ENCODE measurements at regions not wholly inside any gene's neighbourhood (a gene's known extent, or its start where the extent isn't known, plus 50 kb on each side); places are given as distances from the start of the nearest gene placed in this dataset.

DNA sequence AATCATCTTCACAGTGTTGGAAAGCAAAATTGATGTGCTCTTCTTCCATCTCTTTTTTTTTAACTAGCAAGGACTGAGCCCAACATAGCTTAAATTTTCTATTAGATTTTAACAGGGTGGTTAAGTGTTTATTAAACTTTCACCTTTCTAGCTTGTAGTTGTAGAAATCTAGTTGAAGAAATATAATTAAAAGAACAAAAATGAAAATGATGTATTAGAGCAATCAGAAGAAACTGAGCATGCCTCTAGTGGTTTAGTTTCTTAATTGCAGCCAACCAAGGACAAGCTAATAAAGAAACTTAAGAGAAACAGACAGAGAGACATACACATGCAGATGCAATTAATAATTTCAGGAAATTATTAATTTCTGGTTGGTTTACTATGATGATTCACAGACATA is 673.0 kb upstream of the LMO3 start:
- Histone ChIP-seq H3K36me3 (ENCODE audit: control insufficient read depth, insufficient read depth, low read length) (no peaks in the 10 kb centered on the region), H3K4me1 (ENCODE audit: control insufficient read depth, insufficient read depth, low read length) (no peaks in the 10 kb centered on the region), H3K27me3 (ENCODE audit: control insufficient read depth, insufficient read depth, low read length) (no peaks in the 10 kb centered on the region), H3K4me3 (ENCODE audit: low read length) (no peak overlapping the region), H3K9me3 (replicated peaks; ENCODE audit: control insufficient read depth, low read depth, low read length) (no peaks in the 10 kb centered on the region), H3K27ac (ENCODE audit: low read length) (no peak overlapping the region)
- DNase-seq: no peak

GRCh38 chr12:17276196-17276595 is 670.2 kb upstream of the LMO3 start:
- no CpG with 5 or more reads among the region's 5 CpGs for WGBS (ENCODE audit: insufficient coverage)
- DNase-seq: no peak
- no peaks in the 10 kb centered on the region for H3K4me1 ChIP-seq (ENCODE audit: control insufficient read depth, insufficient read depth, low read length)
- no peaks in the 10 kb centered on the region for H3K9me3 ChIP-seq (replicated peaks; ENCODE audit: control insufficient read depth, low read depth, low read length)
- H3K27me3 ChIP-seq (ENCODE audit: control insufficient read depth, insufficient read depth, low read length): no peaks in the 10 kb centered on the region
- H3K27ac ChIP-seq (ENCODE audit: low read length): no peak overlapping the region
- H3K4me3 ChIP-seq (ENCODE audit: low read length): no peak overlapping the region
- H3K36me3 ChIP-seq (ENCODE audit: control insufficient read depth, insufficient read depth, low read length): no peaks in the 10 kb centered on the region

GRCh38 chr12:17266856-17267255 is 660.9 kb upstream of the LMO3 start:
- Histone ChIP-seq H3K4me3 (ENCODE audit: low read length) (no peak overlapping the region), H3K4me1 (ENCODE audit: control insufficient read depth, insufficient read depth, low read length) (no peaks in the 10 kb centered on the region), H3K36me3 (ENCODE audit: control insufficient read depth, insufficient read depth, low read length) (no peaks in the 10 kb centered on the region), H3K27ac (ENCODE audit: low read length) (no peak overlapping the region), H3K9me3 (replicated peaks; ENCODE audit: control insufficient read depth, low read depth, low read length) (no peaks in the 10 kb centered on the region), H3K27me3 (ENCODE audit: control insufficient read depth, insufficient read depth, low read length) (no peaks in the 10 kb centered on the region)
- no peak for DNase-seq
- WGBS (ENCODE audit: insufficient coverage): no CpG with 5 or more reads among the region's 5 CpGs

GRCh38 chr12:17264603-17265002 is 658.6 kb upstream of the LMO3 start:
- Histone ChIP-seq H3K27me3 (ENCODE audit: control insufficient read depth, insufficient read depth, low read length) (no peaks in the 10 kb centered on the region), H3K27ac (ENCODE audit: low read length) (no peak overlapping the region), H3K4me1 (ENCODE audit: control insufficient read depth, insufficient read depth, low read length) (no peaks in the 10 kb centered on the region), H3K36me3 (ENCODE audit: control insufficient read depth, insufficient read depth, low read length) (no peaks in the 10 kb centered on the region), H3K9me3 (replicated peaks; ENCODE audit: control insufficient read depth, low read depth, low read length) (no peaks in the 10 kb centered on the region), H3K4me3 (ENCODE audit: low read length) (no peak overlapping the region)
- WGBS (ENCODE audit: insufficient coverage): no CpG with 5 or more reads among the region's 2 CpGs
- no peak for DNase-seq

GRCh38 chr12:17239874-17240273 is 633.9 kb upstream of the LMO3 start:
- Histone ChIP-seq H3K27me3 (ENCODE audit: control insufficient read depth, insufficient read depth, low read length) (no peaks in the 10 kb centered on the region), H3K4me1 (ENCODE audit: control insufficient read depth, insufficient read depth, low read length) (no peaks in the 10 kb centered on the region), H3K9me3 (replicated peaks; ENCODE audit: control insufficient read depth, low read depth, low read length) (no peaks in the 10 kb centered on the region), H3K4me3 (ENCODE audit: low read length) (no peak overlapping the region), H3K36me3 (ENCODE audit: control insufficient read depth, insufficient read depth, low read length) (no peaks in the 10 kb centered on the region), H3K27ac (ENCODE audit: low read length) (no peak overlapping the region)
- DNase-seq: no peak
- WGBS (ENCODE audit: insufficient coverage): 82% methylated on average over 2 of the region's 4 CpGs

GRCh38 chr12:17235996-17236395 is 630.0 kb upstream of the LMO3 start:
- Histone ChIP-seq H3K9me3 (replicated peaks; ENCODE audit: control insufficient read depth, low read depth, low read length) (no peaks in the 10 kb centered on the region), H3K4me1 (ENCODE audit: control insufficient read depth, insufficient read depth, low read length) (no peaks in the 10 kb centered on the region), H3K27me3 (ENCODE audit: control insufficient read depth, insufficient read depth, low read length) (no peaks in the 10 kb centered on the region), H3K27ac (ENCODE audit: low read length) (no peak overlapping the region), H3K36me3 (ENCODE audit: control insufficient read depth, insufficient read depth, low read length) (no peaks in the 10 kb centered on the region), H3K4me3 (ENCODE audit: low read length) (no peak overlapping the region)
- 89% methylated on average over 4 of the region's 5 CpGs for WGBS (ENCODE audit: insufficient coverage)
- no peak for DNase-seq

DNA sequence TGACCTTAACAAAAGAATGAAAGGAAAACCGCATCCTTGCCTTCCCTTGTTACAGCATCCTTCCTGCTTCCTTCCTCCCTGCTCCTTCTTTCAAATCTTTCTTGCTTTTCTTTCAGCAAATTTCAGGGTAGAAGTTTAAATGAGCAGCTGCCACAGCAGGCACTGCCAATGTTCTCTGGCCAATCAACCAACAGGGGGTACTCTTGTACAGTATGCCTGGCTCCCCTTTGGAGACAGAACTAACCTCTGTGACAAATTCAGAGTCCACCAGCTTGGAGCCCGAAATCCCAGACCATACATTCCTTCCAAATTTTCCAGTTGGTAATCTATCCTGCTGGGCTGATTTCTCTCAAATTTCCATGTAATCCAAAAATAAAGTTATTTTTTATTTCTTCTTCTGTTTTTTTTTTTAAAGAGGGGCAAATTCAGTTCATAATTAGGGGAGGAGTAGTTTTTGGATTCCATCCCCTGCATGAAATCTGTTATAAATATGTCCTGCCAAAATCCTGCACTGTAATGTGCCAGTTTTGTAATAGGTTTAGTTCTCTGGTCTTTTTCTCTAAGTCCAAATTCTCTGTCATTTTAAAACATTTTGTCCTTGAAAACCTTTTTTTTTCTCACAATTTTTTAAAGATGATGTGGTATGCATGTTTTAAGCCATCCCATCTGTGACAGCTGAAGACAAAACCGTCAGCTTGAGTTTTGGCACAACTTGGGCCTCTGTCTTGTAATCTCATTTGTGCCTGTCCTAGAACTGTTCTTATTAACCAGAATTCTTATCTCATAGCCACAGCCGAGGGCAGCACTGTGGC is 610.0 kb upstream of the LMO3 start:
- Histone ChIP-seq H3K27me3 (ENCODE audit: control insufficient read depth, insufficient read depth, low read length) (no peaks in the 10 kb centered on the region), H3K27ac (ENCODE audit: low read length) (no peak overlapping the region), H3K9me3 (replicated peaks; ENCODE audit: control insufficient read depth, low read depth, low read length) (no peaks in the 10 kb centered on the region), H3K4me3 (ENCODE audit: low read length) (no peak overlapping the region), H3K4me1 (ENCODE audit: control insufficient read depth, insufficient read depth, low read length) (no peaks in the 10 kb centered on the region), H3K36me3 (ENCODE audit: control insufficient read depth, insufficient read depth, low read length) (no peaks in the 10 kb centered on the region)
- DNase-seq: peak; percentile 67
- 50% methylated on average over 1 of the region's 4 CpGs for WGBS (ENCODE audit: insufficient coverage)

DNA sequence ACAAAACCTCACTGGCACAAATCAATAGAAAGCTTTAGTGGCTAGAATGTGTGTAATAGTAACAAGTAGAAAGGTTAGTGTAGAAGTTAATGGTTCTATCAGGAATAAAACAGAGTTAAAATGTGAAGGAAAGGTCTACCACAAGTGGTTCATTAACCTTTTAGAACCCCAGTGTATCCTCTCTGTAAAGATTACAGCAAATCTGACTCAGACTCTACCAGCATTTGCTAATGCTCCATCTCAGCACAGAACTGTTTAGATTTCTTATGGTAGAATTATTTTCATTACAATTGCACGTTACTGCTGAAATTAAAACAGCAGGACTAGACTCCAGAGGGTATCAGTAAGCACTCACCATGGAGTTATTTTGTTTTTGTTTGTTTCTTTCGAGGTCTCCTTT is 609.0 kb upstream of the LMO3 start:
- H3K9me3 ChIP-seq (replicated peaks; ENCODE audit: control insufficient read depth, low read depth, low read length): no peaks in the 10 kb centered on the region
- no peak overlapping the region for H3K4me3 ChIP-seq (ENCODE audit: low read length)
- WGBS (ENCODE audit: insufficient coverage): no CpG with 5 or more reads among the region's 2 CpGs
- H3K27me3 ChIP-seq (ENCODE audit: control insufficient read depth, insufficient read depth, low read length): no peaks in the 10 kb centered on the region
- no peak for DNase-seq
- no peak overlapping the region for H3K27ac ChIP-seq (ENCODE audit: low read length)
- no peaks in the 10 kb centered on the region for H3K4me1 ChIP-seq (ENCODE audit: control insufficient read depth, insufficient read depth, low read length)
- H3K36me3 ChIP-seq (ENCODE audit: control insufficient read depth, insufficient read depth, low read length): no peaks in the 10 kb centered on the region

DNA sequence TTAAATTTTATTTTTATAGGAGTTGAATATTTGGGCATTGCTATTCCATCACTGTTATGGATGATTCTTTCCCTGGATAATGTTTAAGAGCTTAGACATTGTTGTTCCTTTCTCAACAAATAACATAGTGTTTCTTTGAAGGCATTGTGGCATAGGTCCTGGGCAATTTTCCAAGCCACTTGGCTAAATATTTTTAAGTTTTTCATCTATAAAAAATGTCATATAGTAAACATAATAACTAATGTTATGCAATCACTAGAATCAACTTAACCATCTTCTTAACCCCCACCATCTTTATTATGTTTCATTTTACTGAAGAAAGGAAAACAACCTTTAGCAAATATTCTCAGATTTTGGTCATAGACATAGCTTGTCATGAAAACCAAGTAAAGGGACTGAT is 600.6 kb upstream of the LMO3 start:
- no peak overlapping the region for H3K27ac ChIP-seq (ENCODE audit: low read length)
- H3K9me3 ChIP-seq (replicated peaks; ENCODE audit: control insufficient read depth, low read depth, low read length): no peaks in the 10 kb centered on the region
- DNase-seq: no peak
- no peaks in the 10 kb centered on the region for H3K27me3 ChIP-seq (ENCODE audit: control insufficient read depth, insufficient read depth, low read length)
- H3K36me3 ChIP-seq (ENCODE audit: control insufficient read depth, insufficient read depth, low read length): no peaks in the 10 kb centered on the region
- no peak overlapping the region for H3K4me3 ChIP-seq (ENCODE audit: low read length)
- no peaks in the 10 kb centered on the region for H3K4me1 ChIP-seq (ENCODE audit: control insufficient read depth, insufficient read depth, low read length)

DNA sequence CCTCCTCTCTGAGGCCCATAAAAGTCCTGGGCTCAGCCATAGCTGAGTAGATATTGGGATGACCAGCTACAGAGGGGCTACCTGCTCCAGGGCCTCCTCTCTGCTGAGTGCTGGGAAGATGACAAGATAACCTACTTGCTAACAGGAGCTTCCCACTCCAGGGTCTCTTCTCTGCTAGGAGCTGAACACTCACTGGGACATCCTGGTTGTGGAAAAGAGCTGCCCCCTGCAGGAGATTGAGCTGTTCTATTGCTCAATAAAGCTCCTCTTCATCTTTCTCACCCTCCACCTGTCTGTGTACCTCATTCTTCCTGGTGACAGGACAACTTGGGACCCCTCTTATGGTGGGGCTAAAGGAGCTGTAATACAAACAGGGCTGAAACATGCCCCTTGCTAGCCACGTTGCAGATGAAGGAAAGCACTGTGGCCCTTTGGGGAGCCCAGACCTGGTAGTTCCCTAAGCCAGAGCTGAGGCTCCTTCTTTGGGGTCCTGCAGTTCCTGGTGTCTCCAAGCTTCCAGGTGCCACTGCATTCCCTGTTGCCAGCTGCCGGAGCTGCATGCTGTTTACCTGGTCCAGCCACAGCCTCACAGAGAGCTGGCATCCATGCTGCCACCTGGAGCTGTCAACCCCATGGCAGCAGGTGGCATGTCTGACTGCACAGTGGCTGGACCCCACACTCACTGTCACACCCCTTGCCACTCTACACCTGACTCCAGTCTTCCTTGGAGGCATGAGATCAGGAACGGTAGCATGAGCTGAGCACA is 598.5 kb upstream of the LMO3 start:
- H3K27me3 ChIP-seq (ENCODE audit: control insufficient read depth, insufficient read depth, low read length): no peaks in the 10 kb centered on the region
- H3K4me1 ChIP-seq (ENCODE audit: control insufficient read depth, insufficient read depth, low read length): no peaks in the 10 kb centered on the region
- WGBS (ENCODE audit: insufficient coverage): 86% methylated on average over 3 of the region's 3 CpGs
- H3K4me3 ChIP-seq (ENCODE audit: low read length): no peak overlapping the region
- no peaks in the 10 kb centered on the region for H3K9me3 ChIP-seq (replicated peaks; ENCODE audit: control insufficient read depth, low read depth, low read length)
- H3K27ac ChIP-seq (ENCODE audit: low read length): no peak overlapping the region
- H3K36me3 ChIP-seq (ENCODE audit: control insufficient read depth, insufficient read depth, low read length): no peaks in the 10 kb centered on the region
- DNase-seq: no peak
